ENCODE measurements at regions not wholly inside any gene's neighbourhood (a gene's known extent, or its start where the extent isn't known, plus 50 kb on each side); places are given as distances from the start of the nearest gene placed in this dataset.
A peak's percentile ranks its signal among the peaks of the same experiment; 100 is the strongest.

DNA sequence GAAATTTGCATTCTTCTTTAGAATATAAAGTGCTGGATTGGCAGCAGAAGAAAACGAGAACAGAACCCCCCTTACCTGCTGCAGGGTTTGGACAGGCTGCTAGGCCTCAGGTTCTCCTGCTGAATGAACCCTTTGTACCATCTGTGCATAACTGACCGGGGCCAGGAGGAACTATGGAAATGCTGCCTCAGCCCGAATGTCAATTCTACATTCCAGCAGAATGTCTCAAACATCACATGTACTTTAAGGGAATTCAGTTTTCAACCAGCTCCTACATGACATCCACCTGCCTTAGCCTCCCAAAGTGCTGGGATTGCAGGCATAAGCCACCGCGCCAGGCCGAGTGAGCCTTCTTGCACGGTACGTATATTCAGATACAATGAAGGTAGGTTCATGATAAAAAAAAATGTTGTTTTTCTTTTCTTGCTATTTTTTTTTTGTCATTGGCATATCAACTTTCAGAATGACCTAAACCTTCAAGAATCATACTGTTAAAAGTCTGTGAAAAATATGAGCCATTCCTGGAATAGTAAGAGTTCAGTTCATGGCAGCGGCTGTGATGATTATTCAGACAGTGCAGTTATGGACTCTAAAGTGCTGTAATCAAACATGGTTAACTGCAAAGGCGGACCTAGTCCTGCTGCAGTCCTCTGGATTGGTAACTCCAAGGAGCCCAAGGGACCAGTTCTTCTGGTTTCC is 84.4 kb upstream of the TNS3 start:
- Histone ChIP-seq H3K4me1 (ENCODE audit: insufficient read depth, low read length) (peaks cover 32% of the 10 kb centered on the region), H3K4me2 (ENCODE audit: insufficient read depth, low read length) (no peak overlapping the region), H3K36me3 (ENCODE audit: insufficient read depth, low read length) (no peaks in the 10 kb centered on the region), H2AFZ (ENCODE audit: low read length) (peak overlapping the region; percentile 39), H3K27me3 (ENCODE audit: insufficient read depth, low read length) (no peaks in the 10 kb centered on the region), H3K79me2 (ENCODE audit: insufficient read depth, low read length) (no peaks in the 10 kb centered on the region), H3K27ac (ENCODE audit: low read depth, low read length) (peak overlapping the region; percentile 79), H3K9me3 (ENCODE audit: low read depth, low read length) (no peaks in the 10 kb centered on the region), H4K20me1 (ENCODE audit: insufficient read depth, low read length) (no peaks in the 10 kb centered on the region), H3K4me3 (ENCODE audit: insufficient read depth, low read length) (no peak overlapping the region)
- peak; percentile 93 for DNase-seq (ENCODE audit: insufficient read length, low spot score, missing footprints)
- TF ChIP-seq CTCF (IDR thresholded peaks at IDR 0.05; ENCODE audit: extremely low read depth, low read depth, low read length), result no peak

DNA sequence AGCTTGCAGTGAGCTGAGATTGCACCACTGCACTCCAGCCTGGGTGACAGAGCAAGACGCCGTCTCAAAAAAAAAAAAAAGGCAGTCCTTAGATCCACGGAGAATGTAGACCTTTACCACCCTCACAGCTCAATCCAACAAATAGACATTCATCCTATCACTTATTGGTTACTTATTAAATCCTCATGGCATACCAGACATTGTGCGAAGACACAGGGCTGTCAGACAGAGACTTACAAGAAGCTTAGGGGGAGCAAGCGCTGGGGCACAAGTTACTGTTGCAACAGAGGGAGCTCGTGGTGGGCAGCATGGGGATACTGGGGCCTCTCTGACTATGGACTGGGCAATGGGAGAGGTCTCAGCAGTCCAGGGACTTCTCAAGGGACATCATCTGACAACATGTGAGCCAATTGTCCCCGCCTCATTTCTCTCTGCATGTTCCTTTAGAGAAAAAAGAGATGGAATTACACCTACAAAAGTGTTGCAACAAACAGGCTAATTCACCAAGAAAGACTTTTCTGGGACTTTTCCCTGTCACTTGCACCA is 82.8 kb upstream of the TNS3 start:
- no peaks in the 10 kb centered on the region for H3K27me3 ChIP-seq (ENCODE audit: insufficient read depth, low read length)
- H2AFZ ChIP-seq (ENCODE audit: low read length), result no peak overlapping the region
- no peak overlapping the region for H3K27ac ChIP-seq (ENCODE audit: low read depth, low read length)
- no peaks in the 10 kb centered on the region for H3K36me3 ChIP-seq (ENCODE audit: insufficient read depth, low read length)
- no peak overlapping the region for H3K4me2 ChIP-seq (ENCODE audit: insufficient read depth, low read length)
- peaks cover 25% of the 10 kb centered on the region for H3K4me1 ChIP-seq (ENCODE audit: insufficient read depth, low read length)
- H3K4me3 ChIP-seq (ENCODE audit: insufficient read depth, low read length), result no peak overlapping the region
- no peaks in the 10 kb centered on the region for H3K9me3 ChIP-seq (ENCODE audit: low read depth, low read length)
- no peaks in the 10 kb centered on the region for H3K79me2 ChIP-seq (ENCODE audit: insufficient read depth, low read length)
- no peak for DNase-seq (ENCODE audit: insufficient read length, low spot score, missing footprints)
- H4K20me1 ChIP-seq (ENCODE audit: insufficient read depth, low read length), result no peaks in the 10 kb centered on the region
- TF ChIP-seq CTCF (IDR thresholded peaks at IDR 0.05; ENCODE audit: extremely low read depth, low read depth, low read length), result no peak

DNA sequence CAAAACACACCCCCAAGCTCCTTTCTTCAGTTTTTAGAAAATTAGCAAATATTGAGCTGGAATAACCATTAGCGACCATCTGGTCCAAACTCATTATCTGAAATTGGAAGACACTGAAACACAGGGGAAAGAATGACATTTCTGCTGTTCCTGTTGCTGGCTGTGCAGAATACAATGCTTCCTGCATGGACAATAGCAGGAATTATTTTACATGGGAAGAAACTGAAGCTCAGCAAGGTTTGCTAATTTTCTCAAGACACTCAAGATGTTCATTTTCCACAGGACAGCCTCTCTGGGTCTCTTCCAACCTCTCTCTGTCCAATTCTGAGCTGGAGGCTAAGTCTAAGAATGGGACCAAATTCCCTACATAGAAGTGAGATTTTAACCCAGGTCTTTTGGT is 81.9 kb upstream of the TNS3 start:
- Histone ChIP-seq H3K4me1 (ENCODE audit: insufficient read depth, low read length) (peaks cover 18% of the 10 kb centered on the region), H2AFZ (ENCODE audit: low read length) (no peak overlapping the region), H3K36me3 (ENCODE audit: insufficient read depth, low read length) (no peaks in the 10 kb centered on the region), H4K20me1 (ENCODE audit: insufficient read depth, low read length) (no peaks in the 10 kb centered on the region), H3K9me3 (ENCODE audit: low read depth, low read length) (no peaks in the 10 kb centered on the region), H3K4me3 (ENCODE audit: insufficient read depth, low read length) (no peak overlapping the region), H3K4me2 (ENCODE audit: insufficient read depth, low read length) (no peak overlapping the region), H3K27me3 (ENCODE audit: insufficient read depth, low read length) (no peaks in the 10 kb centered on the region), H3K27ac (ENCODE audit: low read depth, low read length) (no peak overlapping the region), H3K79me2 (ENCODE audit: insufficient read depth, low read length) (no peaks in the 10 kb centered on the region)
- DNase-seq (ENCODE audit: insufficient read length, low spot score, missing footprints), result no peak
- no peak for TF ChIP-seq CTCF (IDR thresholded peaks at IDR 0.05; ENCODE audit: extremely low read depth, low read depth, low read length)

- Histone ChIP-seq H3K9me3 (ENCODE audit: low read depth, low read length) (no peaks in the 10 kb centered on the region), H4K20me1 (ENCODE audit: insufficient read depth, low read length) (no peaks in the 10 kb centered on the region), H3K4me2 (ENCODE audit: insufficient read depth, low read length) (no peak overlapping the region), H2AFZ (ENCODE audit: low read length) (no peak overlapping the region), H3K27ac (ENCODE audit: low read depth, low read length) (no peak overlapping the region), H3K36me3 (ENCODE audit: insufficient read depth, low read length) (no peaks in the 10 kb centered on the region), H3K79me2 (ENCODE audit: insufficient read depth, low read length) (no peaks in the 10 kb centered on the region), H3K4me3 (ENCODE audit: insufficient read depth, low read length) (no peak overlapping the region), H3K4me1 (ENCODE audit: insufficient read depth, low read length) (peaks cover 18% of the 10 kb centered on the region), H3K27me3 (ENCODE audit: insufficient read depth, low read length) (no peaks in the 10 kb centered on the region)
- DNase-seq (ENCODE audit: insufficient read length, low spot score, missing footprints), result no peak
- TF ChIP-seq CTCF (IDR thresholded peaks at IDR 0.05; ENCODE audit: extremely low read depth, low read depth, low read length), result no peak
These were observed 81.3 kb upstream of the TNS3 start for GRCh38 chr7:47663213-47663612.

Data from osteoblast (primary cell).